GM21723 (cell line): ENCODE measurements at regions not wholly inside any gene's neighbourhood (a gene's known extent, or its start where the extent isn't known, plus 50 kb on each side); places are given as distances from the start of the nearest gene placed in this dataset.
"Not testable (repeated sequence)": the region's sequence is repeated elsewhere in the genome, so short reads cannot be mapped to it uniquely, and the experiment has no call there.

Experiments used
- ATAC-seq: cut with Tn5 transposase; IDR thresholded peaks from one replicate; pipeline ENCODE4 v1.9.1; 2021; ENCODE audit warnings: mild to moderate bottlenecking, moderate library complexity; ENCODE audit not compliant: unreplicated experiment

DNA sequence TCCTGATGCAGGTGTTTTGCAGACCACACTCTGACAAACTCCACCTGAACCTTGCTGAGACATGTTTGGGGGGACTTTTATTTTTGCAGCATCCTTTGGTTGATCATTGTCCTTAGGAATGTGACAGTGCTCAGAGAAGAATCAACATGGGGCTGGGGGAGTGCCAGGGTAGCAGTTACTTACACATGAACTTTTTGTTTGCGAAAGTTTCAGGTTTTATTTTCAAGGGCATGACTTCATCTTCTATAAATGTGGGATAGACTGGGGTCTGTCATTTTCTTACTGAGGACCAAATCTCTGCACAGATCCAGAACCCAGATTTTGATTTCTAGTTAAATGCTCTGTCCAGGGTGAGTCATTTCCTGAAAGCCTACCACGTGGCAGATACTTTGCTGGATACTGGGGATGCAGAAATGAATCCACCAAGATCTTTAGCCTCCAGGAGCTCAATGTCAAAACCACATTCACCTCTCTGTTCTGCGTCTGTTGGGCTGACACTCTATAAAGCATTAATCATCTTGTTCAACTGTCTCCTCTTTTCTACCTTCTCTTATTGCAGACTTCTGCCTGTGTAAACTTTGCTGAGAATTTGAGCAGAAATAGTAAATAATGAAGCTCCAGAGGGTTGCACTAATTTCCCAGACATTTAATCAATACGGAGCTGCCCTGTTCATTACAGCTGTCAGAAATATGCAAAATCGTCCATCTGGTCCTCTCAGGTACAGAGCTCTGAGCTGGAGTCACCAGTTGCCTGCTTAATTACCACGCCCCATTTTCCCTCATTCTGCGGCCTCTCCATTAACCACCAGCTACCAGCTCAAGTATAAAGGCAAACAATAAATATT is 387.9 kb downstream of the MIAT start:
- no peak for ATAC-seq

GRCh38 chr22:27046086-27046485 is 388.7 kb downstream of the MIAT start:
- no peak for ATAC-seq

- ATAC-seq = no peak
These were observed 389.2 kb downstream of the MIAT start for GRCh38 chr22:27046603-27047002.

DNA sequence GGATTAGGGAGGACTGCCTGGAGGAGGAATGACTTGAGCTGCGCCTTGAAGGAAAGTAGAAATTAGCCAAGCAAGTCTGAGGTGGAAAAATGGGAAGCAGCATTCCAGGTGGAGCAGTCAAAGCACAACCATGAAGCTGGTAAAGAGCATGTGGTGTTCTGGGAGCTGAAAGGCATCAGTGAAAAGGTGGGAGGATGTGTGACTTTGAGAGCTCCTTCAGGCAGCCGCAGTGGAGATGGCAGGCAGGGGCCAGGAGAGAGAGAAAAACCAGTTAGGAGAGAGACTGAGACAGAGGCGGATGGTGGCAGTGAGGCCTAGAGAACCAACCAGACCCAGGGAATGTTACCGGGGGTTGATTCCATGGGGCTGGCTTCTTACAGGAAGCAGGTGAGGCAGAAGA is 393.4 kb downstream of the MIAT start:
- ATAC-seq = no peak

GRCh38 chr22:27051407-27051806 is 394.0 kb downstream of the MIAT start:
- no peak for ATAC-seq

- ATAC-seq = no peak
These were observed 400.3 kb downstream of the MIAT start for GRCh38 chr22:27057717-27058116.

GRCh38 chr22:27060190-27060589 is 402.8 kb downstream of the MIAT start:
- ATAC-seq = no peak

GRCh38 chr22:27062910-27063309 is 405.5 kb downstream of the MIAT start:
- no peak for ATAC-seq

DNA sequence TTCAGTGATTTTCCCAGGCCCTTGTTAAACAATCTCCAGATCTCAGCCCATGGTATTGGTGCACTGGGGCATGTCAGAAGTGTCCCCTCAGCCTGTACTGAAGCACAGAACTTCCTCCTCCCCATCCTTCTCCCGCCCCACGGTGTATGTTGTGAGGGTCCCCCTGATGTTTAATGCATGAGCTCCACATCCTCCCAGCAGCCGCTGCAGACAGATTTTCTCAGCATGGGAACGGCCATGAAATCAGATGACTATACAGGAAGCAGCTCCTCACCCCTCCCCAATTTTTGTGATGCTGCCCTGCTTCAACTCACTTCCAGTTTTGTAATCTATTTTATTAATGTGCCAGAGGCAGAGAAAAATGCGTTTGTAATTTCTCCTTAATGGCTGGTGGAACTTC is 406.0 kb downstream of the MIAT start:
- ATAC-seq = no peak

DNA sequence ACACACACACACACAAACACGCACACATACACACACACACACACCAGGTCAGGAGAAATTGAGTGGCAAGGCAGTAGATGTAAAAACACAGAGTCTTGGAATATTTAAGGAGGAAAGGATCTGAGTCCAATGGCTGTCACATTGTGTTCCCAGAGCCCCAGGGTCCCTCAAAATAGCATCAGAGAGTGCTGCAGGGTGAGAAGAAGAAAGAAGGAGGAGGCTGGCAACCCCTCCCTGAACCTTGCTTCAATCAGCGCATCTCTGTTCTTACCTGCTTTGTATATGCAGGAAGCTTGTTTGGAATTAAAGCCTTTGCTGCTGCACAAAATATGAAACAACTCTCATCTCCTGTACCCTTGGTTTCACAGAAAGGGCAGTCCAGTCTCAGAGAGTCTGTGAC is 406.5 kb downstream of the MIAT start:
- no peak for ATAC-seq

GRCh38 chr22:27064386-27064785 is 407.0 kb downstream of the MIAT start:
- ATAC-seq = no peak

GRCh38 chr22:27065279-27065678 is 407.9 kb downstream of the MIAT start:
- no peak for ATAC-seq

GRCh38 chr22:27066856-27067255 is 409.5 kb downstream of the MIAT start:
- ATAC-seq = no peak

- ATAC-seq = no peak
These were observed 410.7 kb downstream of the MIAT start for GRCh38 chr22:27068121-27068520.

DNA sequence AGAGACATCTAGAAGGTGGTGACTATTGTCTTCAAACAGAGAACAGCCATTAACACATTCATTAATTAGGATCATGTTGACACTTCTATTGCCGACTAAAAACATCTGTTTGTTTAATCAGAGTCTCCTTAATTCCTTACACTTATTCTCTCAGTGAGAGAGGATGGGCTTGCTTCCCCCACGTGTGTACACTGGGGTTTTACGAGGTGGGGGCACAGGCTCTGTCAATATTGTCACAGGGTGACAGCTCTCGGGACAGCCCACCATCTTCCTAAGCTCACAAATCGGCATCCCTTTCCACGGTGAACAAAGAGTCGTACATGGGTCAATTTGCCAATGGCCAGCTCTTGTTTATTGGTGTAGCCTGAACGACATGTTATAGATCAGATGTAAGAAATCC is 413.2 kb downstream of the MIAT start:
- no peak for ATAC-seq

- ATAC-seq = no peak
These were observed 416.4 kb downstream of the MIAT start for GRCh38 chr22:27073601-27074425.

GRCh38 chr22:27075028-27075678 is 417.8 kb downstream of the MIAT start:
- ATAC-seq = no peak

GRCh38 chr22:27075891-27076290 is 418.5 kb downstream of the MIAT start:
- ATAC-seq = no peak

DNA sequence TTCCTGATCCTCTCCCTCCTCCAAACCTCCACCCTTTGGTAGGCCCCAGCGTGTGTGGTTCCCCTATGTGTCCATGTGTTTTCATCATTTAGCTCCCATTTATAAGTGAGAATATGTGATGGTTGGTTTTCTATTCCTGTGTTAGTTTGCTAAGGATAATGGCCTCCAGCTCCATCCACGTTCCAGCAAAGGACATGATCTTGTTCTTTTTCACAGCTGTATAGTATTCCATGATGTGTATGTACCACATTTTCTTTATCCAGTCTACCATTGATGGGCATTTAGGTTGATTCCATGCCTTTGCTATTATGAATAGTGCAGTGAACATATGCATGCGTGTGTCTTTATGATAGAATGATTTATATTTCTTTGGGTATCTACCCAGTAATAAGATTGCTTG is 420.7 kb downstream of the MIAT start:
- not testable (repeated sequence) for ATAC-seq

- no peak for ATAC-seq
These were observed 422.7 kb downstream of the MIAT start for GRCh38 chr22:27080036-27080578.

GRCh38 chr22:27080863-27081262 is 423.5 kb downstream of the MIAT start:
- ATAC-seq = no peak
